HG03108 (cell line): ENCODE measurements at regions not wholly inside any gene's neighbourhood (a gene's known extent, or its start where the extent isn't known, plus 50 kb on each side); places are given as distances from the start of the nearest gene placed in this dataset.

Experiments
- ATAC-seq: cut with Tn5 transposase; IDR thresholded peaks from one replicate; pipeline ENCODE4 v1.9.1; 2021; ENCODE audit warnings: moderate library complexity; ENCODE audit not compliant: unreplicated experiment

DNA sequence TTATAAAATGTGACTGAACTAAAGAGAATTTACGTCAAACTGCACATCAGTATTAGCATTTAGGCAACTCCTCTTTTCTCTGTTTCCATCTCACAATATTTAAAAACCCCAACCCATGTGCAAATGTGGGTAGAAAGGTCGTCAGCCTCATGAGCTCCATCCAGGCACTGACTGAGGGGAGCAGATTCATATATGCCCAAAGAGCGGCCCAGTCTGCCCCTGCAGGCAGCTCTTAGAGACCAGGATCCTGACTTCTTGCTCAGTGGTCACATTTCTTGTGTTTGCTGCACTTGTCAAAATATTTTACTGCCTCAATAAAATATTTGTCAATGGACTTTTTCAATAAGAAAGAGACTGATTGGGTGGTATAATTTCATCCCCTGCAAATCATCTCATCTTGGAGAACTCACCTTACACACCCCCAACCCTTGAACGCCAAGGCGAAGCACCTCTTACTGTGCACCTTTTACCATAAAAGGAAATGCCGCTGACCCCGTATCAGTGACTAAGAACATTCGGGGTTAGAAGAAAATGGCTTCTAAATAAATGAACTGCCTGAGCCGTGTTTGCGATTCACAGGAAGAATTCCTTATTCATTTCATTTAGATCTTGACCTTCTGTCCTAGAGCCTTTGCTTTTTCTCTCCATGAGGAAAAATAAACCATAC, 418.8 kb downstream of the BCL11B start:
- no peak for ATAC-seq

DNA sequence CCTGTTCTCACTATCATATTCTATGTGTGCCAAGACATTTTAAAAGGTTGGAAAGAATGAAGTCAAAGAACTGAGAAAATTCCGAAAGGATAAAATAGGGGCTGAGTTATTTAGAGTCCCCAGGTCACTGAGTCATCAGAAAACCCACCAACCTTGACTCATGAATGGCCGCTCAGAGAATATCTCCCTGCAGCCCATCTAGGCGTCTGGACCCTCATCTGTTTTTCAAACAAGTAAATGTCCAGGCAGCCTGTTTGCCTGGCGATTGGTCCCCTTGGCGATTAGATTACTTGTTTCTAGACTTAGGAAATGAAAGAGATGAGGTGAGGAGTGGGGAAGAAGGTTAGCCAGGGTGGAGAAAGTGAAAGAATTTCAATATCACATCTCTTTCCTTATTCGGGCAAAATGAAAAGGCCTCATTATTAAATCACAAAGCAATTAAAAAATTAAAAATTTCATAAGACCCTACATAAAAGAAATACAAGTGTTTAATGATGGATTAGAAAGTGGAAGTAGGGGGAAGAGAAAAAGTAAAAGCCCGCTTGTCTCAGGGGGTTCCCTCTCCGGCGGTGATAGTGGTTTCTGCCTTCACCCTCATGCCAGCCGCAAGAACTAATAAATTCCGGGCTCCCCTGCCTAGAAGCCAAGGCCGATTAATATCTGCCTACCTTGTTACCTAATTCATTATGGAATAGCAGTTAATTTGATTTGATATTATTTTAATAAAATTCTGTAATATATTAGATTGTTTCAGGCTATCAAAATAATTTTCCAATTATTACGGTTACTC, 415.9 kb downstream of the BCL11B start:
- ATAC-seq = no peak

GRCh38 chr14:98858158-98858557, 413.8 kb downstream of the BCL11B start:
- ATAC-seq = no peak

DNA sequence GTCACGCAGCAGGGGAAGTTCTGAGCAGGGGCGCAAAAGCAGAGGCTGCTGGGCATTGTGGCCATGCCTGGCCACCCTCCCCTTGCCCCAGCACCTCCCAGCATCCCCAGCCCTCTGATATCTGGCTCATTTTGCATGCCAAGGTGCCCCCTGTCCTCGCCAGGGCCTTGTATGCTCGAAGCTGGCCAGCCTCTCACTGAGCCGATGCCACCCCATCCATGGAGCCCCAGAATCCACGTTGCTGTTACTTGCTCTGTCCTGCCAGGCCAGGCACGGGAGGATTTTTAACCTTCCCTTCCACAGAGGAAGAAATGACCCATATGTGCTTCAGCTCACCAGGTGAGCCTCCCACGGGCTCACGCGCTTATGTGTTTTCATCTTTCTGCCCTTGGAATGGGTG, 413.4 kb downstream of the BCL11B start:
- no peak for ATAC-seq

DNA sequence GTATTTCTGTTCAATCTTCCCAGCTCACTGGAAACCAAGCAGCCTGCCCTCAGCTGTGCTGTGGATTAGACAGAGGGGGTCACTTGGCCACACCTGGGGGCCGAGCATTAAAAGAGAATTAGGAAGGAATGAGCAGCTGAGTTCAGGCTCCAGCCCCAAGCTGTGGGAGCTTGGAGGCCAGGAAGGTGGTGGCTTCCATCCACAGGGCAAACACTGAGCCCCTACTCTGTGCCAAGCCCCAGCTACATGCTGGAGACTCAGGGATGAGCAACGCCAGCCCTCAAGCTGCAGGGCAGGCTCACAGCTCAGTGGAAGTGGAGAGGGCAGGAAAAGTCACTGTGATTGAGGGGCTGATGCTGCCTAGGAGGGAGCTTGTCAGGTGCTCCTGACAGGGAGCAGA, 412.7 kb downstream of the BCL11B start:
- ATAC-seq = no peak

GRCh38 chr14:98864211-98864610, 407.8 kb downstream of the BCL11B start:
- ATAC-seq = no peak

DNA sequence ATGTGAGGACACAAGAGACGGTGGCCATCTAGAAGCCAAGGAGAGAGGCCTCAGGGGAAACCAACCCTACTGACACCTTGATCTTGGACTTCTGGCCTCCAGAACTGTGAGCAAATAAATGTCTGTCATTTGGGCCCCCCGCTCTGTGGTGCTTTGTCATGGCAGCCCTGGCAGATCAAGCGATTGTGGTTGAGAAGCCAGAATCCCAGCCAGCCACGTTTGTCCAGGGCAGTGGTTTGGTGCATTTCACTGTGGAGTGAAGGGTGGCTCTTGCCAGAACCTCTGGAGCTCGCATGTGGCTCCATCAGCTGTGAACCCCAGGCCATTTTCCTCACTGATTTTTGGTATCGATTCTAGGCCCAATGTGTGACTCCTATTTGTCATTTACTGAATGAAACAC, 404.9 kb downstream of the BCL11B start:
- ATAC-seq = no peak

GRCh38 chr14:98867726-98868125, 404.3 kb downstream of the BCL11B start:
- ATAC-seq = no peak

GRCh38 chr14:98868866-98869265, 403.1 kb downstream of the BCL11B start:
- ATAC-seq = no peak

GRCh38 chr14:98871796-98872195, 400.2 kb downstream of the BCL11B start:
- ATAC-seq = no peak

- no peak for ATAC-seq
These were observed 394.9 kb downstream of the BCL11B start for GRCh38 chr14:98877065-98877464.

DNA sequence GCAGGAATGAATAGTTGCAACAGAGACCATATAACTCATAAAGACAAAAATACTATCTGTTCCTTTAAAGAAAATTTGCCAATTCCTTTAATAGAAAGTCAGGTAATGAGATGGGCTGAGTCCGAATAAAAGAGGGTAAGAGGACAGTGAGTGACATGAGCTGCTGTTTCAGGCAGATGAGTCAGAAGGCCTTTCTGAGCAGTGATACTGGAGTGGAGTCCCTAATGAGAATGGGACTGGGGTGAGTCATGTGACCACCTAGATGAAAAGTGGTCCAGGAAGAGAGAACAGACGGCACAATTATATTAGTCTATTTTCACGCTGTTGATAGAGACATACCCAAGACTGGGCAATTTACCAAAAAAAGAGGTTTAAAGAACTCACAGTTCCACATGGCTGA, 393.7 kb downstream of the BCL11B start:
- no peak for ATAC-seq

GRCh38 chr14:98886982-98887381, 385.0 kb downstream of the BCL11B start:
- no peak for ATAC-seq

GRCh38 chr14:98888281-98888680, 383.7 kb downstream of the BCL11B start:
- ATAC-seq = no peak

- ATAC-seq = no peak
These were observed 382.8 kb downstream of the BCL11B start for GRCh38 chr14:98888927-98889835.

DNA sequence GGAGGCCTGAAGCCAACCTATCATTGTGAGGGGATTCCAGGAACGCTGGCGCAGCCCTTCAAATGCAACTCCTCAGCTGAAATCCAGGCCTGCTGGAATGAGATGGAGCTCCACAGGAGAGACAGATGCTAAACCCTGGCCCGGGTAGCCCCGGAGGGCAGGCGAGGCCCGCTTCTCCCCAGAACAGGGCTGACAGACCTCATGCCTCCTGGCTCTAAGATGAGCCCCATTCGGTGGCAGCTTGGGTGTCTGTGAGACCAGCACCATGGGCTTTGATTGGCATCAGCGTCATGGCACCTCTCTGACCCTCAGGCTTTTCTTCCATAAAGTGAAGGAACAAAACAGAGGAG, 382.2 kb downstream of the BCL11B start:
- no peak for ATAC-seq

- no peak for ATAC-seq
These were observed 381.2 kb downstream of the BCL11B start for GRCh38 chr14:98890556-98891340.

GRCh38 chr14:98893675-98894074, 378.3 kb downstream of the BCL11B start:
- ATAC-seq = no peak

DNA sequence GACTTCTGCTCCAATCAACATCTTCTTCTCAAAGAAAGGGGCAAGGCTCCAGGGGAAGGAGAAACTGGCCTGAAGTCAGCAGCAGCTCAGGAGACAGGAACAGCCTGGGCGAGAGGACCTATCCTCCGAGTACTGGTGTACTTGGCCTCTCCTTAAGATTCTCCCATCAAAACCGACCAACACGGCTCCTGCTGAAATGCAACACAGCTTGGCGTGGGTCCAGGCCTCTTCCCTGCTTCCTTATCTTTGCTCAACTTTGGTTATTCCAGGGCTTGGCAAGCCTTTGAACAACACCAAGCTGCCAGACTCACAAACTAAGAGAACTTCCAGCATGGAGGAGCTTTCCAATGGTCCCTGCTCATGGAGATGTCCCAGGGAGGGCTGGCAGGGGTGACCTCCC, 377.4 kb downstream of the BCL11B start:
- no peak for ATAC-seq

GRCh38 chr14:98896449-98896848, 375.5 kb downstream of the BCL11B start:
- ATAC-seq = no peak
